ENCODE measurements at regions not wholly inside any gene's neighbourhood (a gene's known extent, or its start where the extent isn't known, plus 50 kb on each side); places are given as distances from the start of the nearest gene placed in this dataset.

GRCh38 chr17:5686074-5686635 lies 101.8 kb upstream of the NLRP1 start:
- ChIA-PET CTCF (interaction anchor here (0.9 to 1.1 kb wide), 2 partner anchors 13 to 20 kb away, joined by 3 to 4 read pairs; no protein-coding TSS in a partner anchor), POLR2A (no interaction called here)
- no peak overlapping the region for H3K27ac Mint-ChIP-seq
- H3K36me3 Mint-ChIP-seq, result no peaks in the 10 kb centered on the region
- TF ChIP-seq KAT7 (CRISPR knock-in tag; IDR thresholded peaks at IDR 0.05; ENCODE audit: borderline replicate concordance) (no peak), MXD4 (CRISPR knock-in tag; IDR thresholded peaks at IDR 0.05; ENCODE audit: borderline replicate concordance) (no peak), ELF4 (CRISPR knock-in tag; IDR thresholded peaks at IDR 0.05; ENCODE audit: low read depth) (no peak), ATF1 (CRISPR knock-in tag; IDR thresholded peaks at IDR 0.05) (no peak), ZNF396 (CRISPR knock-in tag; IDR thresholded peaks at IDR 0.05; ENCODE audit: borderline replicate concordance) (no peak), ETV6 (CRISPR knock-in tag; IDR thresholded peaks at IDR 0.05) (no peak), ZNF121 (CRISPR knock-in tag; IDR thresholded peaks at IDR 0.05) (no peak), JAZF1 (CRISPR knock-in tag; IDR thresholded peaks at IDR 0.05) (no peak), GABPB1 (CRISPR knock-in tag; IDR thresholded peaks at IDR 0.05) (no peak), GTF2I (CRISPR knock-in tag; conservative IDR thresholded peaks at IDR 0.05) (no peak), ATF3 (CRISPR knock-in tag; conservative IDR thresholded peaks at IDR 0.05) (no peak), ZNF138 (CRISPR knock-in tag; conservative IDR thresholded peaks at IDR 0.05) (no peak), ZNF317 (CRISPR knock-in tag; IDR thresholded peaks at IDR 0.05; ENCODE audit: borderline replicate concordance, low read depth) (no peak), GRHL2 (CRISPR knock-in tag; IDR thresholded peaks at IDR 0.05; ENCODE audit: insufficient replicate concordance, severe bottlenecking) (no peak), TEAD4 (CRISPR knock-in tag; IDR thresholded peaks at IDR 0.05) (no peak), USF1 (CRISPR knock-in tag; IDR thresholded peaks at IDR 0.05) (no peak), ESRRA (CRISPR knock-in tag; IDR thresholded peaks at IDR 0.05; ENCODE audit: borderline replicate concordance) (no peak), ZNF281 (CRISPR knock-in tag; IDR thresholded peaks at IDR 0.05) (no peak), E2F5 (CRISPR knock-in tag; IDR thresholded peaks at IDR 0.05) (no peak), STAT6 (CRISPR knock-in tag; conservative IDR thresholded peaks at IDR 0.05; ENCODE audit: low read depth) (no peak)
- peaks cover 15% of the 10 kb centered on the region for H3K4me1 Mint-ChIP-seq
- no peak overlapping the region for H3K4me3 Mint-ChIP-seq
- no peak for DNase-seq (ENCODE audit: low spot score)
- H3K9me3 Mint-ChIP-seq, result no peaks in the 10 kb centered on the region
- ATAC-seq, result no peak
- no peaks in the 10 kb centered on the region for H3K27me3 Mint-ChIP-seq (ENCODE audit: low read depth)
